ENCODE measurements at regions not wholly inside any gene's neighbourhood (a gene's known extent, or its start where the extent isn't known, plus 50 kb on each side); places are given as distances from the start of the nearest gene placed in this dataset.

GRCh38 chr2:100655446-100655845 is 92.7 kb downstream of the PDCL3 start:
- TF ChIP-seq CTCF (IDR thresholded peaks at IDR 0.05; ENCODE audit: low read depth, low read length, poor library complexity, severe bottlenecking): no peak
- TF ChIP-seq EZH2phosphoT487 (IDR thresholded peaks at IDR 0.05; ENCODE audit: borderline replicate concordance, low read length): no peak
